ENCODE measurements at regions not wholly inside any gene's neighbourhood (a gene's known extent, or its start where the extent isn't known, plus 50 kb on each side); places are given as distances from the start of the nearest gene placed in this dataset.

DNA sequence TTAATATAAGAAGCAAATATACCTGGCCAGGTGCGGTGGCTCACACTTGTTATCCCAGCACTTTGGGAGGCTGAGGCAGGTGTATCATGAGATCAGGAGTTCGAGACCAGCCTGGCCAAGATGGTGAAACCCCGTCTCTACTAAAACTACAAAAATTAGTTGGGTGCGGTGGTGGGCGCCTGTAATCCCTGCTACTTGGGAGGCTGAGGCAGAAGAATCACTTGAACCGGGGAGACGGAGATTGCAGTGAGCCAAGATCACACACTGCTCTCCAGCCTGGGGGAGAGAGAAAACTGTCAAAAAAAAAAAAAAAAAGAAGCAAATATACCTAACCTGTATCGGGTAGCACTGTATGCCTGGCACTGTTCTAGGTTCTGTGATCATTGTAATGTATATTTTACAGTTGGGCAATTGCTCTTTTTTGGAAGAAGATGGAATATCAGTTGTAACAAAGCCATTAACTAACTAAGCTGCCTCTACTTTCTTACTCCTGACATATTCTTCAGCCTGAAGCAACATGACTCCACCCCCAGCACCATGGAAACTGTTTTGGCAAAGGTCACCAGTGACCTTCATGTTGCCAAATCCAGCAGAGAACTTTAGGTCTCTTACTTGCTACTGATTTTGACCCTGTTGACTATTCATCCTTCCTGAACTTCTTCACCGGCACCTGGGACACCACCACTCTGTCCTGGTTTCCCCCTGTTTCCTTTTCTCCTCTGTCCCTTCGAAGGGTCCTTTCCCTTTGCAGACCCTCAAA, 203.8 kb downstream of the RPLP1 start:
- Histone ChIP-seq H3K9me3 (no peaks in the 10 kb centered on the region), H3K4me3 (no peak overlapping the region), H3K27ac (no peak overlapping the region), H3K4me1 (no peaks in the 10 kb centered on the region), H3K27me3 (ENCODE audit: low read depth) (no peaks in the 10 kb centered on the region), H3K36me3 (no peaks in the 10 kb centered on the region)
- ATAC-seq (no peak), DNase-seq (no peak)
- TF ChIP-seq CTCF (IDR thresholded peaks at IDR 0.05), result no peak
- intact Hi-C loops (cut with DNase I), result no loop called here

GRCh38 chr15:69657626-69658025, 205.0 kb downstream of the RPLP1 start:
- no peak for TF ChIP-seq CTCF (IDR thresholded peaks at IDR 0.05)
- H3K27ac ChIP-seq, result no peak overlapping the region
- ATAC-seq, result no peak
- intact Hi-C loops (cut with DNase I), result no loop called here
- no peaks in the 10 kb centered on the region for H3K9me3 ChIP-seq
- H3K36me3 ChIP-seq, result no peaks in the 10 kb centered on the region
- H3K27me3 ChIP-seq (ENCODE audit: low read depth), result no peaks in the 10 kb centered on the region
- no peaks in the 10 kb centered on the region for H3K4me1 ChIP-seq
- no peak for DNase-seq
- no peak overlapping the region for H3K4me3 ChIP-seq

- no peak overlapping the region for H3K27ac ChIP-seq
- H3K27me3 ChIP-seq (ENCODE audit: low read depth), result no peaks in the 10 kb centered on the region
- no peaks in the 10 kb centered on the region for H3K36me3 ChIP-seq
- H3K9me3 ChIP-seq, result no peaks in the 10 kb centered on the region
- H3K4me3 ChIP-seq, result no peak overlapping the region
- intact Hi-C loops (cut with DNase I), result no loop called here
- DNase-seq (no peak), ATAC-seq (no peak)
- H3K4me1 ChIP-seq, result no peaks in the 10 kb centered on the region
- TF ChIP-seq CTCF (IDR thresholded peaks at IDR 0.05), result no peak
Measured at GRCh38 chr15:69658411-69658945, 205.9 kb downstream of the RPLP1 start.

DNA sequence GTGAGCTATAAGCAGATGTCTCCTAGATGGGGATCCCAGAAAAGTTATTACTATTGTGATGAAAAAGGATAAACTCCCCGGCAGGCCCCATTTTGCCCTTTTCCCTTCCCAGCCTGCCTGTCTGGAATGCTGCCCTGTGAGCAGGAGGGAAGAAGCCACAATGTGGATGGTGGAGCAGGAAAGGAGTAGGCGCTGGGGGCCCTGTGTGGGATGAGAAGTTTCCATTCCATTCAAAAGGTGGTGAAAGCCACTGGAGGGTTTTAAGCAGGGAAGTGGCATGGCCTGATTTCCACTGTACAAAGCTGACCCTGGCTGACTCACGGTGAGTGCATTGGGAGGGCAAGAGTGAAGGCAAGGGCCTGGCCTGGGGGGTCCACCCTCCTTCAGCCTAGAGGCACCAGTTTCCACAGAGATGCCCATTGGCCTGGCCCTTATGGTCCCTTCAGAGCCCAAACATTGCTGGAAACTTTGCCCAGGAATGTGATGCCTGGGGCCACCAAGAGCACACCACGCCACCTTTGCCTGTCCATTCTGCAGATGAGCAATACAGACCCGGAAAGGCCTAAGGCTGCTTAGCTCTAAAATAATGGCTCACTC, 206.9 kb downstream of the RPLP1 start:
- H3K9me3 ChIP-seq, result no peaks in the 10 kb centered on the region
- DNase-seq (no peak), ATAC-seq (no peak)
- H3K27me3 ChIP-seq (ENCODE audit: low read depth), result no peaks in the 10 kb centered on the region
- TF ChIP-seq CTCF (IDR thresholded peaks at IDR 0.05), result no peak
- intact Hi-C loops (cut with DNase I), result no loop called here
- H3K4me1 ChIP-seq, result no peaks in the 10 kb centered on the region
- no peak overlapping the region for H3K27ac ChIP-seq
- no peak overlapping the region for H3K4me3 ChIP-seq
- no peaks in the 10 kb centered on the region for H3K36me3 ChIP-seq

DNA sequence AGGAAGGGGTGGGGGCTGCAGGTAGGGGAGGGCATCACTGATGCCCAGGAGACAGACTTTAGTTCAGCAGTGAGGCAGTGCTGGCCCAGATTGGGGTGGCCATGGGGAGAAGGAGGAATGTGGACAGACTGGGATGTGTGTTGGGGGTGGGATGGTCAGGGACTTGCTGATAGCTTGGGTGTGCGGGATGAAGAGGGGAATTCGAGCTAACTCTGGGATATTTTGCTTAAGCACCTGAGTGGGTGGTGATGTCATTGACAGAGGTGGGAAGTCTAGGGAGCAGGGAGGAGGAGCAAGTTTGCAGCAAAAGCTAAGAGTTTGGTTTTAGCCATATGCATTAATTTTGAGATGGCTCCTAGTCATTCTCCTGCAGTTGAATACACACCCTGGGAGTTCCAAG, 207.5 kb downstream of the RPLP1 start:
- peaks cover under 1% of the 10 kb centered on the region for H3K4me1 ChIP-seq
- intact Hi-C loops (cut with DNase I), result no loop called here
- no peaks in the 10 kb centered on the region for H3K9me3 ChIP-seq
- H3K27me3 ChIP-seq (ENCODE audit: low read depth), result no peaks in the 10 kb centered on the region
- DNase-seq (no peak), ATAC-seq (no peak)
- no peak for TF ChIP-seq CTCF (IDR thresholded peaks at IDR 0.05)
- no peaks in the 10 kb centered on the region for H3K36me3 ChIP-seq
- H3K27ac ChIP-seq, result no peak overlapping the region
- H3K4me3 ChIP-seq, result no peak overlapping the region
